ENCODE measurements at regions not wholly inside any gene's neighbourhood (a gene's known extent, or its start where the extent isn't known, plus 50 kb on each side); places are given as distances from the start of the nearest gene placed in this dataset.

- Histone ChIP-seq H3K9me3 (ENCODE audit: control insufficient read depth, low read length) (no peaks in the 10 kb centered on the region), H3K18ac (ENCODE audit: low read depth in 1 of 2, low read length in 2 of 2) (no peak overlapping the region), H4K91ac (ENCODE audit: low read length) (no peak overlapping the region), H3K27me3 (ENCODE audit: control insufficient read depth in 1 of 2, insufficient read depth in 1 of 2, low read length in 2 of 2) (peaks cover 0 to 24% of the 10 kb centered on the region in 2 experiments), H2BK15ac (ENCODE audit: low read depth, poor library complexity, severe bottlenecking) (no peak overlapping the region), H3K4me1 (ENCODE audit: control insufficient read depth, insufficient read depth, low read depth, low read length) (no peaks in the 10 kb centered on the region), H2BK120ac (ENCODE audit: low read depth, low read length) (no peak overlapping the region), H4K8ac (ENCODE audit: low read length) (no peak overlapping the region), H2AFZ (ENCODE audit: low read depth, low read length) (no peak overlapping the region), H3K36me3 (ENCODE audit: control insufficient read depth in 1 of 2, insufficient read depth in 2 of 2, low read depth in 1 of 2, low read length in 2 of 2) (no peaks in the 10 kb centered on the region), H3K79me1 (replicated peaks; ENCODE audit: low read length, poor library complexity, severe bottlenecking) (no peaks in the 10 kb centered on the region), H3K4ac (ENCODE audit: low read depth in 1 of 2, low read length in 2 of 2) (no peak overlapping the region), H3K14ac (ENCODE audit: low read length in 2 of 2) (no peak overlapping the region), H3K4me3 (ENCODE audit: insufficient read depth in 1 of 2, low read depth in 1 of 2, low read length in 2 of 2) (no peak overlapping the region), H2AK5ac (ENCODE audit: low read length, severe bottlenecking) (no peak overlapping the region), H3K4me2 (ENCODE audit: low read length, poor library complexity, severe bottlenecking) (no peak overlapping the region), H3K27ac (ENCODE audit: low read length, poor library complexity, severe bottlenecking) (no peak overlapping the region), H2BK12ac (ENCODE audit: low read length in 2 of 2) (no peak overlapping the region), H2BK5ac (ENCODE audit: low read depth, low read length, poor library complexity, severe bottlenecking) (no peak overlapping the region), H3K23ac (ENCODE audit: low read length in 2 of 2) (no peak overlapping the region), H3K9ac (ENCODE audit: low read length) (no peak overlapping the region)
- DNase-seq = no peak
- WGBS = 70% methylated on average over 1 of the region's 1 CpG
Observed at GRCh38 chr2:176683618-176684111, 414.4 kb downstream of the MTX2 start.

GRCh38 chr2:176685908-176686307 is 416.7 kb downstream of the MTX2 start:
- no peak overlapping the region for H2BK15ac ChIP-seq (ENCODE audit: low read depth, poor library complexity, severe bottlenecking)
- H3K79me1 ChIP-seq (replicated peaks; ENCODE audit: low read length, poor library complexity, severe bottlenecking) = no peaks in the 10 kb centered on the region
- H4K91ac ChIP-seq (ENCODE audit: low read length) = no peak overlapping the region
- no peak overlapping the region for H2BK12ac ChIP-seq (ENCODE audit: low read length in 2 of 2)
- H3K4me2 ChIP-seq (ENCODE audit: low read length, poor library complexity, severe bottlenecking) = no peak overlapping the region
- no peak overlapping the region for H3K4me3 ChIP-seq (ENCODE audit: insufficient read depth in 1 of 2, low read depth in 1 of 2, low read length in 2 of 2)
- H3K36me3 ChIP-seq (ENCODE audit: control insufficient read depth in 1 of 2, insufficient read depth in 2 of 2, low read depth in 1 of 2, low read length in 2 of 2) = no peaks in the 10 kb centered on the region
- H2AFZ ChIP-seq (ENCODE audit: low read depth, low read length) = no peak overlapping the region
- WGBS = 65% methylated on average over 3 of the region's 3 CpGs
- no peak overlapping the region for H2BK120ac ChIP-seq (ENCODE audit: low read depth, low read length)
- H2BK5ac ChIP-seq (ENCODE audit: low read depth, low read length, poor library complexity, severe bottlenecking) = no peak overlapping the region
- no peak overlapping the region for H3K9ac ChIP-seq (ENCODE audit: low read length)
- H3K4ac ChIP-seq (ENCODE audit: low read depth in 1 of 2, low read length in 2 of 2) = no peak overlapping the region
- no peak overlapping the region for H3K27ac ChIP-seq (ENCODE audit: low read length, poor library complexity, severe bottlenecking)
- no peak overlapping the region for H3K18ac ChIP-seq (ENCODE audit: low read depth in 1 of 2, low read length in 2 of 2)
- H3K14ac ChIP-seq (ENCODE audit: low read length in 2 of 2) = no peak overlapping the region
- no peak for DNase-seq
- H3K9me3 ChIP-seq (ENCODE audit: control insufficient read depth, low read length) = no peaks in the 10 kb centered on the region
- no peak overlapping the region for H2AK5ac ChIP-seq (ENCODE audit: low read length, severe bottlenecking)
- H3K27me3 ChIP-seq (ENCODE audit: control insufficient read depth in 1 of 2, insufficient read depth in 1 of 2, low read length in 2 of 2) = peaks cover 0 to 24% of the 10 kb centered on the region in 2 experiments
- no peaks in the 10 kb centered on the region for H3K4me1 ChIP-seq (ENCODE audit: control insufficient read depth, insufficient read depth, low read depth, low read length)
- no peak overlapping the region for H3K23ac ChIP-seq (ENCODE audit: low read length in 2 of 2)
- H4K8ac ChIP-seq (ENCODE audit: low read length) = no peak overlapping the region

- Histone ChIP-seq H3K4me2 (ENCODE audit: low read length, poor library complexity, severe bottlenecking) (no peak overlapping the region), H3K79me1 (replicated peaks; ENCODE audit: low read length, poor library complexity, severe bottlenecking) (no peaks in the 10 kb centered on the region), H2BK120ac (ENCODE audit: low read depth, low read length) (no peak overlapping the region)
Observed at GRCh38 chr2:176686328-176686727, 417.1 kb downstream of the MTX2 start.

GRCh38 chr2:176687342-176687741 is 418.1 kb downstream of the MTX2 start:
- no peak overlapping the region for H3K4ac ChIP-seq (ENCODE audit: low read depth in 1 of 2, low read length in 2 of 2)
- no peak overlapping the region for H4K8ac ChIP-seq (ENCODE audit: low read length)
- no peak overlapping the region for H4K91ac ChIP-seq (ENCODE audit: low read length)
- peaks cover 0 to 24% of the 10 kb centered on the region in 2 experiments for H3K27me3 ChIP-seq (ENCODE audit: control insufficient read depth in 1 of 2, insufficient read depth in 1 of 2, low read length in 2 of 2)
- H2BK15ac ChIP-seq (ENCODE audit: low read depth, poor library complexity, severe bottlenecking) = no peak overlapping the region
- H3K36me3 ChIP-seq (ENCODE audit: control insufficient read depth in 1 of 2, insufficient read depth in 2 of 2, low read depth in 1 of 2, low read length in 2 of 2) = no peaks in the 10 kb centered on the region
- H3K79me1 ChIP-seq (replicated peaks; ENCODE audit: low read length, poor library complexity, severe bottlenecking) = no peaks in the 10 kb centered on the region
- H3K4me2 ChIP-seq (ENCODE audit: low read length, poor library complexity, severe bottlenecking) = no peak overlapping the region
- no peaks in the 10 kb centered on the region for H3K4me1 ChIP-seq (ENCODE audit: control insufficient read depth, insufficient read depth, low read depth, low read length)
- H2AFZ ChIP-seq (ENCODE audit: low read depth, low read length) = no peak overlapping the region
- no peak overlapping the region for H3K27ac ChIP-seq (ENCODE audit: low read length, poor library complexity, severe bottlenecking)
- H2BK5ac ChIP-seq (ENCODE audit: low read depth, low read length, poor library complexity, severe bottlenecking) = no peak overlapping the region
- H2BK120ac ChIP-seq (ENCODE audit: low read depth, low read length) = no peak overlapping the region
- no peak overlapping the region for H2AK5ac ChIP-seq (ENCODE audit: low read length, severe bottlenecking)
- no peak overlapping the region for H3K18ac ChIP-seq (ENCODE audit: low read depth in 1 of 2, low read length in 2 of 2)
- H3K4me3 ChIP-seq (ENCODE audit: insufficient read depth in 1 of 2, low read depth in 1 of 2, low read length in 2 of 2) = no peak overlapping the region
- H3K9me3 ChIP-seq (ENCODE audit: control insufficient read depth, low read length) = no peaks in the 10 kb centered on the region
- no peak for DNase-seq
- H3K14ac ChIP-seq (ENCODE audit: low read length in 2 of 2) = no peak overlapping the region
- 68% methylated on average over 4 of the region's 4 CpGs for WGBS
- no peak overlapping the region for H2BK12ac ChIP-seq (ENCODE audit: low read length in 2 of 2)
- H3K23ac ChIP-seq (ENCODE audit: low read length in 2 of 2) = no peak overlapping the region
- no peak overlapping the region for H3K9ac ChIP-seq (ENCODE audit: low read length)

More at GRCh38 chr2:176686328-176686727, 417.1 kb downstream of the MTX2 start:
- Histone ChIP-seq H3K4me1 (ENCODE audit: control insufficient read depth, insufficient read depth, low read depth, low read length) (no peaks in the 10 kb centered on the region), H4K91ac (ENCODE audit: low read length) (no peak overlapping the region), H2BK5ac (ENCODE audit: low read depth, low read length, poor library complexity, severe bottlenecking) (no peak overlapping the region), H3K27ac (ENCODE audit: low read length, poor library complexity, severe bottlenecking) (no peak overlapping the region), H3K4me3 (ENCODE audit: insufficient read depth in 1 of 2, low read depth in 1 of 2, low read length in 2 of 2) (no peak overlapping the region), H3K27me3 (ENCODE audit: control insufficient read depth in 1 of 2, insufficient read depth in 1 of 2, low read length in 2 of 2) (peaks cover 0 to 24% of the 10 kb centered on the region in 2 experiments), H2AFZ (ENCODE audit: low read depth, low read length) (no peak overlapping the region), H3K36me3 (ENCODE audit: control insufficient read depth in 1 of 2, insufficient read depth in 2 of 2, low read depth in 1 of 2, low read length in 2 of 2) (no peaks in the 10 kb centered on the region), H3K9me3 (ENCODE audit: control insufficient read depth, low read length) (no peaks in the 10 kb centered on the region), H2AK5ac (ENCODE audit: low read length, severe bottlenecking) (no peak overlapping the region), H3K18ac (ENCODE audit: low read depth in 1 of 2, low read length in 2 of 2) (no peak overlapping the region), H3K9ac (ENCODE audit: low read length) (no peak overlapping the region), H4K8ac (ENCODE audit: low read length) (no peak overlapping the region), H3K4ac (ENCODE audit: low read depth in 1 of 2, low read length in 2 of 2) (no peak overlapping the region), H3K14ac (ENCODE audit: low read length in 2 of 2) (no peak overlapping the region), H2BK15ac (ENCODE audit: low read depth, poor library complexity, severe bottlenecking) (no peak overlapping the region), H2BK12ac (ENCODE audit: low read length in 2 of 2) (no peak overlapping the region), H3K23ac (ENCODE audit: low read length in 2 of 2) (no peak overlapping the region)
- WGBS = 94% methylated on average over 2 of the region's 3 CpGs
- DNase-seq = no peak
